Activated CD8-positive, alpha-beta memory T cell treated with anti-CD3 and anti-CD28 coated beads, Interleukin-2, amount 10 ng/mL, durations not matched to agents 7 days and 5 days (primary cell): ENCODE measurements at regions not wholly inside any gene's neighbourhood (a gene's known extent, or its start where the extent isn't known, plus 50 kb on each side); places are given as distances from the start of the nearest gene placed in this dataset.
"Not testable (repeated sequence)": the region's sequence is repeated elsewhere in the genome, so short reads cannot be mapped to it uniquely, and the experiment has no call there.

Experiments used
- ATAC-seq: fragments of 150-1000 bp; cut with Tn5 transposase; one replicate; pipeline ENCODE4 v1.10.0; 2021; ENCODE audit warnings: moderate library complexity
- CTCF ChIA-PET: fragments of 350-600 bp; sonication (Branson Sonifier 250); formaldehyde crosslinking; loops from one replicate; lab custom pipeline; 2021; ENCODE audit warnings: antibody characterized with exemption; lab: Charles Lee
- DNase-seq: peaks from one replicate; pipeline ENCODE4 v3.0.0-alpha.2; 2020
- H3K27ac Mint-ChIP-seq: one replicate; pipeline ENCODE4 v1.8.0; 2021; ENCODE audit warnings: mild to moderate bottlenecking, mixed read lengths
- H3K27me3 Mint-ChIP-seq: one replicate; pipeline ENCODE4 v1.8.0; 2021; ENCODE audit warnings: mixed read lengths
- H3K36me3 Mint-ChIP-seq: one replicate; pipeline ENCODE4 v1.8.0; 2021; ENCODE audit warnings: mild to moderate bottlenecking, mixed read lengths
- H3K4me1 Mint-ChIP-seq: one replicate; pipeline ENCODE4 v1.8.0; 2021; ENCODE audit warnings: mixed read lengths
- H3K4me3 Mint-ChIP-seq: one replicate; pipeline ENCODE4 v1.8.0; 2021; ENCODE audit warnings: mild to moderate bottlenecking, moderate library complexity, mixed read lengths
- H3K9me3 Mint-ChIP-seq: one replicate; pipeline ENCODE4 v1.8.0; 2022; ENCODE audit warnings: low read depth, mixed read lengths

GRCh38 chr7:42674541-42674940, 237.3 kb downstream of the C7orf25 start:
- no peaks in the 10 kb centered on the region for H3K27me3 Mint-ChIP-seq

GRCh38 chr7:42673951-42674350, 237.9 kb downstream of the C7orf25 start:
- H3K4me1 Mint-ChIP-seq = no peaks in the 10 kb centered on the region
- CTCF ChIA-PET = no interaction called here
- no peaks in the 10 kb centered on the region for H3K36me3 Mint-ChIP-seq
- no peaks in the 10 kb centered on the region for H3K9me3 Mint-ChIP-seq
- ATAC-seq (no peak), DNase-seq (no peak)
- no peaks in the 10 kb centered on the region for H3K27me3 Mint-ChIP-seq
- H3K4me3 Mint-ChIP-seq = no peak overlapping the region
- no peak overlapping the region for H3K27ac Mint-ChIP-seq

More at GRCh38 chr7:42674541-42674940, 237.3 kb downstream of the C7orf25 start:
- Mint-ChIP-seq H3K27ac (no peak overlapping the region), H3K4me1 (no peaks in the 10 kb centered on the region), H3K4me3 (no peak overlapping the region), H3K36me3 (no peaks in the 10 kb centered on the region), H3K9me3 (no peaks in the 10 kb centered on the region)
- DNase-seq = no peak
- CTCF ChIA-PET = no interaction called here
- ATAC-seq = no peak

GRCh38 chr7:42672339-42672999, 239.4 kb downstream of the C7orf25 start:
- Mint-ChIP-seq H3K4me1 (no peaks in the 10 kb centered on the region), H3K9me3 (peaks cover 2% of the 10 kb centered on the region), H3K36me3 (no peaks in the 10 kb centered on the region)

GRCh38 chr7:42671627-42672026, 240.2 kb downstream of the C7orf25 start:
- Mint-ChIP-seq H3K4me1 (no peaks in the 10 kb centered on the region), H3K36me3 (no peaks in the 10 kb centered on the region), H3K4me3 (no peak overlapping the region), H3K27me3 (no peaks in the 10 kb centered on the region), H3K9me3 (peaks cover 7% of the 10 kb centered on the region), H3K27ac (no peak overlapping the region)
- DNase-seq (no peak), ATAC-seq (no peak)
- CTCF ChIA-PET = no interaction called here

More at GRCh38 chr7:42672339-42672999, 239.4 kb downstream of the C7orf25 start:
- DNase-seq (no peak), ATAC-seq (no peak)
- Mint-ChIP-seq H3K4me3 (no peak overlapping the region), H3K27ac (no peak overlapping the region), H3K27me3 (no peaks in the 10 kb centered on the region)
- CTCF ChIA-PET = no interaction called here

GRCh38 chr7:42666994-42667393, 244.9 kb downstream of the C7orf25 start:
- Mint-ChIP-seq H3K36me3 (no peaks in the 10 kb centered on the region), H3K4me3 (no peak overlapping the region), H3K27me3 (no peaks in the 10 kb centered on the region), H3K27ac (no peak overlapping the region), H3K9me3 (peaks cover 10% of the 10 kb centered on the region), H3K4me1 (no peaks in the 10 kb centered on the region)
- DNase-seq (no peak), ATAC-seq (no peak)
- CTCF ChIA-PET = no interaction called here

GRCh38 chr7:42662862-42663261, 249.0 kb downstream of the C7orf25 start:
- no peaks in the 10 kb centered on the region for H3K27me3 Mint-ChIP-seq
- H3K4me3 Mint-ChIP-seq = no peak overlapping the region
- CTCF ChIA-PET = no interaction called here
- no peak for ATAC-seq
- H3K4me1 Mint-ChIP-seq = no peaks in the 10 kb centered on the region
- no peak overlapping the region for H3K27ac Mint-ChIP-seq
- no peak for DNase-seq
- H3K36me3 Mint-ChIP-seq = no peaks in the 10 kb centered on the region
- peaks cover 10% of the 10 kb centered on the region for H3K9me3 Mint-ChIP-seq

GRCh38 chr7:42661312-42661711, 250.6 kb downstream of the C7orf25 start:
- CTCF ChIA-PET = no interaction called here
- no peak overlapping the region for H3K4me3 Mint-ChIP-seq
- H3K4me1 Mint-ChIP-seq = no peaks in the 10 kb centered on the region
- no peaks in the 10 kb centered on the region for H3K27me3 Mint-ChIP-seq
- ATAC-seq (no peak), DNase-seq (no peak)
- H3K27ac Mint-ChIP-seq = no peak overlapping the region
- no peaks in the 10 kb centered on the region for H3K36me3 Mint-ChIP-seq
- H3K9me3 Mint-ChIP-seq = peaks cover 3% of the 10 kb centered on the region

- CTCF ChIA-PET = interaction anchor here (0.6 to 1.1 kb wide), 2 partner anchors 55 to 75 kb away, joined by 3 to 4 read pairs; no protein-coding TSS in a partner anchor
- DNase-seq = no peak
- Mint-ChIP-seq H3K36me3 (no peaks in the 10 kb centered on the region), H3K4me1 (no peaks in the 10 kb centered on the region), H3K27ac (no peak overlapping the region), H3K27me3 (no peaks in the 10 kb centered on the region), H3K9me3 (no peaks in the 10 kb centered on the region), H3K4me3 (no peak overlapping the region)
- ATAC-seq = no peak
These were observed 261.2 kb downstream of the C7orf25 start for GRCh38 chr7:42650701-42651100.

GRCh38 chr7:42650171-42650570, 261.7 kb downstream of the C7orf25 start:
- Mint-ChIP-seq H3K9me3 (no peaks in the 10 kb centered on the region), H3K36me3 (no peaks in the 10 kb centered on the region), H3K4me3 (no peak overlapping the region), H3K27me3 (no peaks in the 10 kb centered on the region), H3K4me1 (no peaks in the 10 kb centered on the region), H3K27ac (no peak overlapping the region)
- no peak for DNase-seq
- CTCF ChIA-PET = interaction anchor here (0.6 kb wide), 1 partner anchor 56 kb away, joined by 4 read pairs; no protein-coding TSS in a partner anchor
- no peak for ATAC-seq

GRCh38 chr7:42645906-42646305, 266.0 kb downstream of the C7orf25 start:
- DNase-seq (no peak), ATAC-seq (no peak)
- H3K36me3 Mint-ChIP-seq = no peaks in the 10 kb centered on the region
- CTCF ChIA-PET = interaction anchor here (1.2 kb wide), 1 partner anchor 10 kb away, joined by 3 read pairs; no protein-coding TSS in a partner anchor
- no peak overlapping the region for H3K4me3 Mint-ChIP-seq
- H3K27me3 Mint-ChIP-seq = no peaks in the 10 kb centered on the region
- H3K9me3 Mint-ChIP-seq = no peaks in the 10 kb centered on the region
- no peaks in the 10 kb centered on the region for H3K4me1 Mint-ChIP-seq
- no peak overlapping the region for H3K27ac Mint-ChIP-seq

- CTCF ChIA-PET = no interaction called here
- no peak overlapping the region for H3K4me3 Mint-ChIP-seq
- H3K27ac Mint-ChIP-seq = no peak overlapping the region
- H3K4me1 Mint-ChIP-seq = no peaks in the 10 kb centered on the region
- H3K27me3 Mint-ChIP-seq = no peaks in the 10 kb centered on the region
- ATAC-seq = no peak
- H3K9me3 Mint-ChIP-seq = peaks cover 2% of the 10 kb centered on the region
- no peaks in the 10 kb centered on the region for H3K36me3 Mint-ChIP-seq
- no peak for DNase-seq
These were observed 269.2 kb downstream of the C7orf25 start for GRCh38 chr7:42642699-42643098.

GRCh38 chr7:42639930-42640329, 271.9 kb downstream of the C7orf25 start:
- Mint-ChIP-seq H3K27ac (no peak overlapping the region), H3K9me3 (peaks cover 2% of the 10 kb centered on the region), H3K4me1 (no peaks in the 10 kb centered on the region), H3K27me3 (no peaks in the 10 kb centered on the region), H3K36me3 (no peaks in the 10 kb centered on the region), H3K4me3 (no peak overlapping the region)
- CTCF ChIA-PET = no interaction called here
- ATAC-seq = no peak
- DNase-seq = no peak

GRCh38 chr7:42636380-42636779, 275.5 kb downstream of the C7orf25 start:
- H3K27me3 Mint-ChIP-seq, H3K4me1 Mint-ChIP-seq: not testable (repeated sequence)
- CTCF ChIA-PET = interaction anchor here (1.2 kb wide), 1 partner anchor 9 kb away, joined by 3 read pairs; no protein-coding TSS in a partner anchor

GRCh38 chr7:42628054-42628453, 283.8 kb downstream of the C7orf25 start:
- no peaks in the 10 kb centered on the region for H3K4me1 Mint-ChIP-seq
- H3K27ac Mint-ChIP-seq = no peak overlapping the region
- no peaks in the 10 kb centered on the region for H3K27me3 Mint-ChIP-seq
- H3K36me3 Mint-ChIP-seq = no peaks in the 10 kb centered on the region
- H3K9me3 Mint-ChIP-seq = no peaks in the 10 kb centered on the region
- ATAC-seq (no peak), DNase-seq (no peak)
- CTCF ChIA-PET = no interaction called here
- H3K4me3 Mint-ChIP-seq = no peak overlapping the region

More at GRCh38 chr7:42636380-42636779, 275.5 kb downstream of the C7orf25 start:
- not testable (repeated sequence) for ATAC-seq, DNase-seq, H3K36me3 Mint-ChIP-seq, H3K9me3 Mint-ChIP-seq, H3K27ac Mint-ChIP-seq, H3K4me3 Mint-ChIP-seq
